ENCODE measurements at regions not wholly inside any gene's neighbourhood (a gene's known extent, or its start where the extent isn't known, plus 50 kb on each side); places are given as distances from the start of the nearest gene placed in this dataset.

DNA sequence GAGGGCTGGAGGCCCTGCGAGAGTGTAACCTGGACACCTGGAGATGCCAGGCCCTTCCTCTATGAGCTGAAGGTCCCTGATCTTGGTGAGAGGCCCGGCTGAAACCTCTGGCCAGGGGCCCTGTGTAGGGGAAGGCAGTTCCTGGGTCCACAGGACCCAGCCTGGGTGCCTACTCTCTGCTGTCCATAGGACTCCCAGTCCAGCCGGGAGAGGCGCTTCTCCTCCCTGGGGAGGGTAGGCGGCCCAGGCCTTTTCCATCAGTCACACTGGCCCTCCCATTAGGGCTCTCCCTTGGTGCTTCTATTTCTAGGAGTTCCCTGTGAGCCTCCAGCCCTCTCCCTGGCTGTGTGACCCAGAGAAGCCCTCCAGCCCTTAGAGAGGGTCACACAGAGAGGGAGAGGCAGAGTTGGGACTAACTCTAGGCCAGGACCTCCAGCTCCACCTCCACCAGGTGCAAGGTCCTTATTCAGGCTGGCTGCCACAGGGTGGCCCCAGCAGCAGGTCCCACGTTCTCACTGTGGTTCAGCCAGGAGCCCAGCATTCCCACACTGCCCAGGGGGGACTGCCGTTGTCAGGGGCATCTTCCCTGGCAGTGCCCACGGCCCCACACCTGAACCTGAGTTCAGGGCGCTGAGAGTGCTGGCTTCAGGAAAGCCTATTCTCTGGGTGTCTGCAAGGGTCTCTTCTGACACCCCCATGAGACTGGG is 146.8 kb downstream of the SMAD6 start:
- TF ChIP-seq SUZ12 (IDR thresholded peaks at IDR 0.05; ENCODE audit: low read length) (no peak), BCL11A (IDR thresholded peaks at IDR 0.05; ENCODE audit: low read depth in 2 of 2, low read length in 2 of 2) (no peak), TAF1 (IDR thresholded peaks at IDR 0.05; ENCODE audit: low read depth, low read length) (no peak), POLR2AphosphoS5 (IDR thresholded peaks at IDR 0.05; ENCODE audit: low read depth, low read length) (no peak), POLR2A (IDR thresholded peaks at IDR 0.05; ENCODE audit: control extremely low read depth in 1 of 2, low read depth in 2 of 2, low read length in 2 of 2) (no peak)
- TF ChIP-seq, protein P1, sequence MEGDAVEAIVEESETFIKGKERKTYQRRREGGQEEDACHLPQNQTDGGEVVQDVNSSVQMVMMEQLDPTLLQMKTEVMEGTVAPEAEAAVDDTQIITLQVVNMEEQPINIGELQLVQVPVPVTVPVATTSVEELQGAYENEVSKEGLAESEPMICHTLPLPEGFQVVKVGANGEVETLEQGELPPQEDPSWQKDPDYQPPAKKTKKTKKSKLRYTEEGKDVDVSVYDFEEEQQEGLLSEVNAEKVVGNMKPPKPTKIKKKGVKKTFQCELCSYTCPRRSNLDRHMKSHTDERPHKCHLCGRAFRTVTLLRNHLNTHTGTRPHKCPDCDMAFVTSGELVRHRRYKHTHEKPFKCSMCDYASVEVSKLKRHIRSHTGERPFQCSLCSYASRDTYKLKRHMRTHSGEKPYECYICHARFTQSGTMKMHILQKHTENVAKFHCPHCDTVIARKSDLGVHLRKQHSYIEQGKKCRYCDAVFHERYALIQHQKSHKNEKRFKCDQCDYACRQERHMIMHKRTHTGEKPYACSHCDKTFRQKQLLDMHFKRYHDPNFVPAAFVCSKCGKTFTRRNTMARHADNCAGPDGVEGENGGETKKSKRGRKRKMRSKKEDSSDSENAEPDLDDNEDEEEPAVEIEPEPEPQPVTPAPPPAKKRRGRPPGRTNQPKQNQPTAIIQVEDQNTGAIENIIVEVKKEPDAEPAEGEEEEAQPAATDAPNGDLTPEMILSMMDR (IDR thresholded peaks at IDR 0.05; ENCODE audit: control extremely low read depth in 1 of 3, insufficient read depth in 1 of 3, low read depth in 1 of 3, low read length in 3 of 3), result no peak
- TF ChIP-seq, protein P2, sequence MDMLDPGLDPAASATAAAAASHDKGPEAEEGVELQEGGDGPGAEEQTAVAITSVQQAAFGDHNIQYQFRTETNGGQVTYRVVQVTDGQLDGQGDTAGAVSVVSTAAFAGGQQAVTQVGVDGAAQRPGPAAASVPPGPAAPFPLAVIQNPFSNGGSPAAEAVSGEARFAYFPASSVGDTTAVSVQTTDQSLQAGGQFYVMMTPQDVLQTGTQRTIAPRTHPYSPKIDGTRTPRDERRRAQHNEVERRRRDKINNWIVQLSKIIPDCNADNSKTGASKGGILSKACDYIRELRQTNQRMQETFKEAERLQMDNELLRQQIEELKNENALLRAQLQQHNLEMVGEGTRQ (IDR thresholded peaks at IDR 0.05; ENCODE audit: low read length), result no peak
